Left lung (tissue), 4 donors: ENCODE measurements at regions not wholly inside any gene's neighbourhood (a gene's known extent, or its start where the extent isn't known, plus 50 kb on each side); places are given as distances from the start of the nearest gene placed in this dataset.
A peak's percentile ranks its signal among the peaks of the same experiment; 100 is the strongest.

Source experiments
- ATAC-seq: fragments of 200-7000 bp; cut with Tn5 transposase; one replicate; pipeline ENCODE4 v1.9.1; 2020; ENCODE audit warnings: moderate library complexity
- DNase-seq, 4 donors: peaks; one replicate each; pipeline ENCODE4 v3.0.0-alpha.2; 2013 to 2020
- H3K27ac ChIP-seq, 2 donors: fragments of 200-600 bp; sonication (generic) in 1 of 2; one replicate each; pipeline versions ENCODE4 v1.5.0 to v1.8.0; 2020 to 2021
- H3K27me3 ChIP-seq, 2 donors: fragments of 200-600 bp; sonication (generic) in 1 of 2; one replicate each; pipeline versions ENCODE4 v1.5.0 to v1.8.0; 2020 to 2021
- H3K36me3 ChIP-seq, 2 donors: fragments of 200-600 bp; sonication (generic) in 1 of 2; one replicate each; pipeline versions ENCODE4 v1.5.0 to v1.8.0; 2020 to 2021
- H3K4me1 ChIP-seq, 2 donors: fragments of 200-600 bp; one replicate each; pipeline ENCODE4 v1.8.0; 2021
- H3K4me3 ChIP-seq, 2 donors: fragments of 200-600 bp; sonication (generic) in 1 of 2; one replicate each; pipeline versions ENCODE4 v1.5.0 to v1.8.0; 2020 to 2021; ENCODE audit warnings: mild to moderate bottlenecking in 1 of 2
- H3K9me3 ChIP-seq, 2 donors: fragments of 200-600 bp; sonication (generic) in 1 of 2; one replicate each; pipeline versions ENCODE4 v1.5.0 to v1.8.0; 2020 to 2021
- CTCF ChIP-seq, 2 donors: fragments of 200-600 bp; sonication (generic) in 1 of 2; IDR thresholded peaks; one replicate each; pipeline versions ENCODE4 v1.5.0 to v1.8.0; 2021; ENCODE audit warnings: antibody characterized with exemption in 2 of 2
- intact Hi-C, 2 donors: fragments of 100-400 bp; cut with DNase I; formaldehyde crosslinking; loops; one replicate each; pipeline versions ENCODE4 v1.11.2 to v1.14.2; 2022
- donor health status: DM: no; HTN: yes; CAD: no.
- donor health status: DM: no; HTN: no; CAD: no.

- DNase-seq: no peak
- ATAC-seq: no peak
- no peaks in the 10 kb centered on the region for H3K36me3 ChIP-seq
- H3K27me3 ChIP-seq: no peaks in the 10 kb centered on the region
- no peak overlapping the region for H3K27ac ChIP-seq
- intact Hi-C loops: no loop called here
- H3K4me1 ChIP-seq: no peaks in the 10 kb centered on the region
- TF ChIP-seq CTCF (IDR thresholded peaks at IDR 0.05): no peak
- no peak overlapping the region for H3K4me3 ChIP-seq
- H3K9me3 ChIP-seq: peaks cover 0 to 2% of the 10 kb centered on the region in 2 donors
Measured at GRCh38 chr11:15707194-15707593, 592.5 kb downstream of the INSC start.

- no peaks in the 10 kb centered on the region for H3K4me1 ChIP-seq
- ATAC-seq: no peak
- no peak overlapping the region for H3K4me3 ChIP-seq
Measured at GRCh38 chr11:15707971-15708370, 593.2 kb downstream of the INSC start.

DNA sequence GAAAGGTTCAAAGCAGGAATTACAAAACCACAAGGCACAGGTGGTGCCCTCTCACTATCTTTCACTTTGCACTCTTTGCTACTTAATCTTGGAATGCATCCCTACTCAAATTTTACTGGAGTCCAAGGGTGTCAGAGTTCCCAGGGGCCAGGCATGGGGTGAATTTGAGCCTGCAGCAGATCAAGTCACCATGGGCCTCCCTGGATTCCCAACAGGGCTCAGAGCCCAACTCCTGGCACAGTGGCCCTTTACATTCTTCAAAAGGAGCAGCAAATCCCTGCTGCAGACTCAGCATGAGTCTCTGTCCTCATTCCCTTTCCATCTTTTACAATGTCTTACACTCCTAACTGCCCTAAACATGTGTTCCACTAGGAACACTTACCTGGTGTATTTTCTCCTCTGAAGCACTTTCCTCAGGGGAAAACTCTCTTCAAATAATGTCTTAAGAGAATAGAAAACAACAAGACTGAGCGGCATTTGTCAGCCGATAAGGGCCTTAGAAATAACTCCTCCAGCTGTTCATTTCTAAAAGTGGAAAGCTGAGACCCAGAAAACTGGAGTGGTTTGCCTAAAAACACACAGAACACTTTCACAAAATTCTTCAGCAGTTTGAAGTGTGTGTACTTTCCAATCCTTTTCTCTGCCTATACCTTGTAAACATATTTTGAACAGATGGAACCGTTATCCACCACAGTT, 596.0 kb downstream of the INSC start:
- no peak for TF ChIP-seq CTCF (IDR thresholded peaks at IDR 0.05)
- intact Hi-C loops: no loop called here
- no peaks in the 10 kb centered on the region for H3K4me1 ChIP-seq
- no peak overlapping the region for H3K4me3 ChIP-seq
- H3K36me3 ChIP-seq: no peaks in the 10 kb centered on the region
- no peaks in the 10 kb centered on the region for H3K27me3 ChIP-seq
- ATAC-seq (no peak), DNase-seq (no peak)
- no peak overlapping the region for H3K27ac ChIP-seq
- peaks cover 0 to under 1% of the 10 kb centered on the region in 2 donors for H3K9me3 ChIP-seq

More at GRCh38 chr11:15707971-15708370, 593.2 kb downstream of the INSC start:
- TF ChIP-seq CTCF (IDR thresholded peaks at IDR 0.05): no peak
- peak in 2 of 4 donors; percentile 38 to 69 for DNase-seq
- Histone ChIP-seq H3K9me3 (peaks cover 0 to 2% of the 10 kb centered on the region in 2 donors), H3K36me3 (no peaks in the 10 kb centered on the region), H3K27me3 (no peaks in the 10 kb centered on the region), H3K27ac (no peak overlapping the region)
- intact Hi-C loops: no loop called here

DNA sequence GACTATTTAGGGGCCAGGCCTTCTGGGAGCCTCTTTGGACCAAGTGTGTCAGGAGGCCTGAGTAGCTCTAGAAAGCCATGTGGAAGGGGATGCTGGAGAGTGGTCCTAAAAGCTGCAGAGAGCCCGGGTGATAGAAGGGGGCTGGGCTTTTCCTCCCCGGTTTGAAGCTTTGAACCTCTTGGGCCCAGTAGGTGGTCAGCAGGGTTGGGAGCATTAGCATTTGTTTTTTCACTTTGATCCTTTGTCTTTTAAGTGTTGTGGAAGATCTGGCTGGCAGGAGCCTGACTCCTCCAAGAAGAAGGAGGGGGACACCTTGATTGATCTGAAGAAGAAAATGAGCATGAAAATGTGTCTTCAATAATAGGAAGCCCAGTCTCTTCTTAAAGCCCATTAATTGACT, 596.6 kb downstream of the INSC start:
- no peak overlapping the region for H3K27ac ChIP-seq
- DNase-seq: no peak

More for the DNA sequence above, 596.6 kb downstream of the INSC start:
- Histone ChIP-seq H3K36me3 (no peaks in the 10 kb centered on the region), H3K4me3 (no peak overlapping the region), H3K9me3 (no peaks in the 10 kb centered on the region), H3K4me1 (no peaks in the 10 kb centered on the region), H3K27me3 (no peaks in the 10 kb centered on the region)
- intact Hi-C loops: no loop called here
- no peak for TF ChIP-seq CTCF (IDR thresholded peaks at IDR 0.05)
- ATAC-seq: no peak
